ENCODE measurements at regions not wholly inside any gene's neighbourhood (a gene's known extent, or its start where the extent isn't known, plus 50 kb on each side); places are given as distances from the start of the nearest gene placed in this dataset.

GRCh38 chr3:117287602-117288001 lies 578.0 kb downstream of the TUSC7 start:
- Histone ChIP-seq H3K36me3 (no peaks in the 10 kb centered on the region), H3K4me3 (no peak overlapping the region), H3K27me3 (no peaks in the 10 kb centered on the region), H3K9me3 (no peaks in the 10 kb centered on the region)
- no peak for DNase-seq

GRCh38 chr3:117291476-117291875 lies 581.9 kb downstream of the TUSC7 start:
- no peaks in the 10 kb centered on the region for H3K27me3 ChIP-seq
- H3K4me3 ChIP-seq, result no peak overlapping the region
- no peaks in the 10 kb centered on the region for H3K36me3 ChIP-seq
- H3K9me3 ChIP-seq, result no peaks in the 10 kb centered on the region
- no peak for DNase-seq

GRCh38 chr3:117297065-117297464 lies 587.5 kb downstream of the TUSC7 start:
- Histone ChIP-seq H3K36me3 (no peaks in the 10 kb centered on the region), H3K4me3 (no peak overlapping the region), H3K9me3 (no peaks in the 10 kb centered on the region), H3K27me3 (no peaks in the 10 kb centered on the region)
- no peak for DNase-seq

- no peak for DNase-seq
- no peak overlapping the region for H3K4me3 ChIP-seq
- H3K9me3 ChIP-seq, result no peaks in the 10 kb centered on the region
- H3K27me3 ChIP-seq, result no peaks in the 10 kb centered on the region
- H3K36me3 ChIP-seq, result no peaks in the 10 kb centered on the region
Observed at GRCh38 chr3:117297541-117297940, 588.0 kb downstream of the TUSC7 start.

GRCh38 chr3:117298273-117298672 lies 588.7 kb downstream of the TUSC7 start:
- H3K27me3 ChIP-seq, result no peaks in the 10 kb centered on the region
- no peak overlapping the region for H3K4me3 ChIP-seq
- H3K9me3 ChIP-seq, result no peaks in the 10 kb centered on the region
- no peak for DNase-seq
- no peaks in the 10 kb centered on the region for H3K36me3 ChIP-seq

- no peaks in the 10 kb centered on the region for H3K9me3 ChIP-seq
- H3K27me3 ChIP-seq, result no peaks in the 10 kb centered on the region
- DNase-seq, result no peak
- H3K36me3 ChIP-seq, result no peaks in the 10 kb centered on the region
- H3K4me3 ChIP-seq, result no peak overlapping the region
Observed at GRCh38 chr3:117302428-117302827, 592.8 kb downstream of the TUSC7 start.

GRCh38 chr3:117303443-117303842 lies 593.9 kb downstream of the TUSC7 start:
- H3K9me3 ChIP-seq, result no peaks in the 10 kb centered on the region
- no peak overlapping the region for H3K4me3 ChIP-seq
- H3K27me3 ChIP-seq, result no peaks in the 10 kb centered on the region
- no peaks in the 10 kb centered on the region for H3K36me3 ChIP-seq
- DNase-seq, result no peak

- Histone ChIP-seq H3K4me3 (no peak overlapping the region), H3K9me3 (no peaks in the 10 kb centered on the region), H3K27me3 (no peaks in the 10 kb centered on the region), H3K36me3 (no peaks in the 10 kb centered on the region)
- no peak for DNase-seq
Observed at GRCh38 chr3:117304681-117305080, 595.1 kb downstream of the TUSC7 start.

GRCh38 chr3:117305681-117306080 lies 596.1 kb downstream of the TUSC7 start:
- no peak overlapping the region for H3K4me3 ChIP-seq
- H3K27me3 ChIP-seq, result no peaks in the 10 kb centered on the region
- no peaks in the 10 kb centered on the region for H3K36me3 ChIP-seq
- no peak for DNase-seq
- no peaks in the 10 kb centered on the region for H3K9me3 ChIP-seq

GRCh38 chr3:117306299-117306698 lies 596.7 kb downstream of the TUSC7 start:
- H3K27me3 ChIP-seq, result no peaks in the 10 kb centered on the region
- no peak for DNase-seq

GRCh38 chr3:117308353-117308752 lies 598.8 kb downstream of the TUSC7 start:
- no peaks in the 10 kb centered on the region for H3K36me3 ChIP-seq
- no peak for DNase-seq
- H3K27me3 ChIP-seq, result no peaks in the 10 kb centered on the region
- H3K9me3 ChIP-seq, result no peaks in the 10 kb centered on the region
- H3K4me3 ChIP-seq, result no peak overlapping the region

More at GRCh38 chr3:117306299-117306698, 596.7 kb downstream of the TUSC7 start:
- no peak overlapping the region for H3K4me3 ChIP-seq
- no peaks in the 10 kb centered on the region for H3K36me3 ChIP-seq
- no peaks in the 10 kb centered on the region for H3K9me3 ChIP-seq

GRCh38 chr3:117308756-117309155 lies 599.2 kb downstream of the TUSC7 start:
- Histone ChIP-seq H3K4me3 (no peak overlapping the region), H3K9me3 (no peaks in the 10 kb centered on the region), H3K36me3 (no peaks in the 10 kb centered on the region), H3K27me3 (no peaks in the 10 kb centered on the region)
- no peak for DNase-seq

GRCh38 chr3:117310536-117310935 lies 601.0 kb downstream of the TUSC7 start:
- no peak for DNase-seq
- no peaks in the 10 kb centered on the region for H3K27me3 ChIP-seq
- no peaks in the 10 kb centered on the region for H3K9me3 ChIP-seq
- H3K36me3 ChIP-seq, result no peaks in the 10 kb centered on the region
- no peak overlapping the region for H3K4me3 ChIP-seq

GRCh38 chr3:117314441-117315150 lies 605.0 kb downstream of the TUSC7 start:
- Histone ChIP-seq H3K9me3 (no peaks in the 10 kb centered on the region), H3K27me3 (no peaks in the 10 kb centered on the region), H3K4me3 (no peak overlapping the region), H3K36me3 (no peaks in the 10 kb centered on the region)
- no peak for DNase-seq

GRCh38 chr3:117322866-117323265 lies 613.3 kb downstream of the TUSC7 start:
- no peaks in the 10 kb centered on the region for H3K27me3 ChIP-seq
- H3K4me3 ChIP-seq, result no peak overlapping the region
- DNase-seq, result no peak
- no peaks in the 10 kb centered on the region for H3K9me3 ChIP-seq
- no peaks in the 10 kb centered on the region for H3K36me3 ChIP-seq

GRCh38 chr3:117346901-117347300 lies 637.3 kb downstream of the TUSC7 start:
- Histone ChIP-seq H3K36me3 (no peaks in the 10 kb centered on the region), H3K4me3 (no peak overlapping the region), H3K9me3 (no peaks in the 10 kb centered on the region), H3K27me3 (no peaks in the 10 kb centered on the region; the same call in 1 of the 2 replicates)
- no peak for DNase-seq

GRCh38 chr3:117348884-117349283 lies 639.3 kb downstream of the TUSC7 start:
- no peak for DNase-seq
- Histone ChIP-seq H3K27me3 (no peaks in the 10 kb centered on the region; the same call in 1 of the 2 replicates), H3K9me3 (no peaks in the 10 kb centered on the region), H3K36me3 (no peaks in the 10 kb centered on the region), H3K4me3 (no peak overlapping the region)

GRCh38 chr3:117349566-117349965 lies 640.0 kb downstream of the TUSC7 start:
- H3K4me3 ChIP-seq, result no peak overlapping the region
- no peaks in the 10 kb centered on the region for H3K9me3 ChIP-seq

More at GRCh38 chr3:117349566-117349965, 640.0 kb downstream of the TUSC7 start:
- Histone ChIP-seq H3K36me3 (no peaks in the 10 kb centered on the region), H3K27me3 (no peaks in the 10 kb centered on the region)
- no peak for DNase-seq

All from MG63 (cell line).